ENCODE measurements at regions not wholly inside any gene's neighbourhood (a gene's known extent, or its start where the extent isn't known, plus 50 kb on each side); places are given as distances from the start of the nearest gene placed in this dataset.

DNA sequence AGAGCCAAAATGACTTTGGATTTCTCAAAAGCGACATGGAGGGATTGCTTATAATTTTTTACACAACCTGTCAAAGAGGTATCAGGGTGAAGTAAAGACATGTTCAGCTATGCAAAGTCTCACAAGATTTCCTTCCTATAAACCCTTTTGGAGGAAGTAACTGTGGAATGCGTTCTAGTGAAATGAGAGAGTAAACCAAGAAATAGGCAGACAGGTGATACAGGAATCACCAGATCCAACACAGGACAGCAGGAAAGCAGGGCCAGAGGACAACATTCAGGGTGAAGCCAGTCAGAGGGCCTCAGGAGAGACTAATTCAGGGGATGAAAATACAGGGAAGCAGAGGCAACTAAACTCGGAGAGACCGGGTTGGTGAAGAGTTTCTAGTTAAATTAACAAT lies 90.4 kb upstream of the MTNR1B start:
- TF ChIP-seq EP300 (IDR thresholded peaks at IDR 0.05) (no peak), POLR2A (IDR thresholded peaks at IDR 0.05) (no peak)
- TF ChIP-seq, protein P1, sequence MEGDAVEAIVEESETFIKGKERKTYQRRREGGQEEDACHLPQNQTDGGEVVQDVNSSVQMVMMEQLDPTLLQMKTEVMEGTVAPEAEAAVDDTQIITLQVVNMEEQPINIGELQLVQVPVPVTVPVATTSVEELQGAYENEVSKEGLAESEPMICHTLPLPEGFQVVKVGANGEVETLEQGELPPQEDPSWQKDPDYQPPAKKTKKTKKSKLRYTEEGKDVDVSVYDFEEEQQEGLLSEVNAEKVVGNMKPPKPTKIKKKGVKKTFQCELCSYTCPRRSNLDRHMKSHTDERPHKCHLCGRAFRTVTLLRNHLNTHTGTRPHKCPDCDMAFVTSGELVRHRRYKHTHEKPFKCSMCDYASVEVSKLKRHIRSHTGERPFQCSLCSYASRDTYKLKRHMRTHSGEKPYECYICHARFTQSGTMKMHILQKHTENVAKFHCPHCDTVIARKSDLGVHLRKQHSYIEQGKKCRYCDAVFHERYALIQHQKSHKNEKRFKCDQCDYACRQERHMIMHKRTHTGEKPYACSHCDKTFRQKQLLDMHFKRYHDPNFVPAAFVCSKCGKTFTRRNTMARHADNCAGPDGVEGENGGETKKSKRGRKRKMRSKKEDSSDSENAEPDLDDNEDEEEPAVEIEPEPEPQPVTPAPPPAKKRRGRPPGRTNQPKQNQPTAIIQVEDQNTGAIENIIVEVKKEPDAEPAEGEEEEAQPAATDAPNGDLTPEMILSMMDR (IDR thresholded peaks at IDR 0.05): no peak

Data from upper lobe of left lung (tissue), 4 donors.